Kidney (tissue), 13 donors: ENCODE measurements at regions not wholly inside any gene's neighbourhood (a gene's known extent, or its start where the extent isn't known, plus 50 kb on each side); places are given as distances from the start of the nearest gene placed in this dataset.

Source experiments
- DNase-seq, 5 donors: peaks; one replicate each; pipeline ENCODE4 v3.0.0-alpha.2; 2013 to 2020
- FAIRE-seq: peaks from 2 replicates; lab custom pipeline; 2012; peaks lifted over from hg19 to GRCh38; lab: Jason Lieb, UNC
- H3K27ac ChIP-seq, 2 donors: one replicate each; pipeline ENCODE4 v1.7.0; 2013; ENCODE audit warnings: low read depth in 2 of 2, low read length in 2 of 2, inconsistent platforms in 1 of 2
- H3K27me3 ChIP-seq: one replicate; pipeline ENCODE4 v1.7.1; 2013; ENCODE audit warnings: low read length, inconsistent platforms; ENCODE audit not compliant: control insufficient read depth, insufficient read depth
- H3K36me3 ChIP-seq, 3 donors: one replicate each; pipeline versions ENCODE4 v1.7.0 to v1.7.1; 2013; ENCODE audit warnings: low read length in 3 of 3, control low read depth in 1 of 3, inconsistent platforms in 1 of 3; ENCODE audit not compliant: insufficient read depth in 3 of 3, control insufficient read depth in 2 of 3
- H3K4me1 ChIP-seq, 3 donors: one replicate each; pipeline versions ENCODE4 v1.7.0 to v1.7.1; 2013; ENCODE audit warnings: low read length in 3 of 3, inconsistent platforms in 1 of 3, low read depth in 1 of 3; ENCODE audit not compliant: control insufficient read depth in 2 of 3, insufficient read depth in 2 of 3
- H3K4me3 ChIP-seq, 3 donors: one replicate each; pipeline versions ENCODE4 v1.7.0 to v1.8.1; 2013; ENCODE audit warnings: low read length in 3 of 3, control low read depth in 1 of 3, inconsistent platforms in 1 of 3
- H3K9ac ChIP-seq, 3 donors: one replicate each; pipeline versions ENCODE4 v1.7.0 to v1.7.1; 2013; ENCODE audit warnings: low read length in 3 of 3, control low read depth in 1 of 3, inconsistent platforms in 1 of 3
- H3K9me3 ChIP-seq, 3 donors: one replicate each; pipeline versions ENCODE4 v1.7.0 to v1.7.1; 2013; ENCODE audit warnings: low read length in 3 of 3, control low read depth in 1 of 3, inconsistent platforms in 1 of 3; ENCODE audit not compliant: control insufficient read depth in 2 of 3, insufficient read depth in 1 of 3
- CTCF ChIP-seq: IDR thresholded peaks from 3 replicates; pipeline ENCODE4 v1.5.1; 2012; ENCODE audit warnings: mild to moderate bottlenecking, moderate library complexity, borderline replicate concordance; ENCODE audit not compliant: insufficient read depth; ENCODE audit errors: extremely low read depth
- intact Hi-C: fragments of 100-400 bp; cut with DNase I; formaldehyde crosslinking; loops from one replicate; pipeline ENCODE4 v1.11.1; 2022
- donor health status: control.
- donor health status: control.
- donor health status: control.
- donor health status: control.
- donor health status: control.
- donor health status: DM: yes; HTN: yes; CAD: no.
- donor health status: Normal renal cell carcinoma (clear cell type).

GRCh38 chr9:79512251-79512650 lies 59.5 kb upstream of the TLE4 start:
- FAIRE-seq (no peak), DNase-seq (no peak)
- H3K9ac ChIP-seq, result no peak overlapping the region
- TF ChIP-seq CTCF, result no peak
- H3K4me3 ChIP-seq, result no peak overlapping the region
- H3K27me3 ChIP-seq, result no peaks in the 10 kb centered on the region
- no peaks in the 10 kb centered on the region for H3K4me1 ChIP-seq
- intact Hi-C loops, result no loop called here
- H3K36me3 ChIP-seq, result no peaks in the 10 kb centered on the region
- no peaks in the 10 kb centered on the region for H3K9me3 ChIP-seq
- no peak overlapping the region for H3K27ac ChIP-seq
